ENCODE measurements at regions not wholly inside any gene's neighbourhood (a gene's known extent, or its start where the extent isn't known, plus 50 kb on each side); places are given as distances from the start of the nearest gene placed in this dataset.

GRCh38 chr4:165612936-165613335 lies 234.1 kb downstream of the CPE start:
- DNase-seq, result no peak

DNA sequence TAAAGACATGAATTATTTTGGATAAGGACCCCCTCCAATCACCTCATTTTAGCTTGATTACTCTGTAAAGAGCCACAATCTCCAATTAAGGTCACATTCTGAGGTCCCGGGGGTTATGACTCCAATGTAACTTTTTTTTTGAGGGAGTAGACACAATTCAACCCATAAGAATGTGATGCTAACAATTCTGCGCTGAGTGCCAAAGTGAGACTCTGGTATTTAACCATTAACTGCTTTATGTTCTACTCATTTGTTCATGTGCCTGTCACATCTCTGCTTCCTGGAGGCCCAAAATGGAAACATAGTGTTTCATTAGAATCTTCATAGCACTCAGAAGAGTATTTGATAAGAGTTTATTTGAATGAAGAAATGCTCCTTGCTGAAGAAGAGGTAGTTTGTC lies 234.8 kb downstream of the CPE start:
- no peak for DNase-seq

- DNase-seq, result no peak
These were observed 242.1 kb downstream of the CPE start for GRCh38 chr4:165620913-165621312.

DNA sequence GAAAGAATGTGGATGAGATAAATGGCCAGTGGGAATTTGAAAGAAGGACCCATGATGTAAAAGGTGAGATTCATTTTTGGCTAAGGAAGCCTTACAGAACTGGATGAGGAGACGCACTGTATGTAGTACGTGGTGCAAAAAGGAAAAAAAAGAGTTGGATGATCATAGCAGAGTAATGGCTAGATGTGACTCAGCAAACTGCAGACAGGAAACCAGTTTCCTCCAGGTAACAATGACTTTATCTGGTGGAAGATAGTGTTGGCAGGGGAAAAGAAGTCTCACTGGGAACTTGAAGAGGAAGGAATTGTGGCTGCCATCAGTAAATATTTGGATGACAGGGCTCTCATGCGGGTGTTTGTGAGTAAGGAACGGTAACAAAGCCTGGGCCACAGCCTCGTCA lies 243.2 kb downstream of the CPE start:
- no peak for DNase-seq

- no peak for DNase-seq
These were observed 246.5 kb downstream of the CPE start for GRCh38 chr4:165625281-165625680.

- DNase-seq, result no peak
These were observed 246.7 kb upstream of the TLL1 start for GRCh38 chr4:165626316-165626715.

GRCh38 chr4:165627128-165627527 lies 245.9 kb upstream of the TLL1 start:
- peak; percentile 6 for DNase-seq

GRCh38 chr4:165627548-165627947 lies 245.5 kb upstream of the TLL1 start:
- DNase-seq, result peak; percentile 14

DNA sequence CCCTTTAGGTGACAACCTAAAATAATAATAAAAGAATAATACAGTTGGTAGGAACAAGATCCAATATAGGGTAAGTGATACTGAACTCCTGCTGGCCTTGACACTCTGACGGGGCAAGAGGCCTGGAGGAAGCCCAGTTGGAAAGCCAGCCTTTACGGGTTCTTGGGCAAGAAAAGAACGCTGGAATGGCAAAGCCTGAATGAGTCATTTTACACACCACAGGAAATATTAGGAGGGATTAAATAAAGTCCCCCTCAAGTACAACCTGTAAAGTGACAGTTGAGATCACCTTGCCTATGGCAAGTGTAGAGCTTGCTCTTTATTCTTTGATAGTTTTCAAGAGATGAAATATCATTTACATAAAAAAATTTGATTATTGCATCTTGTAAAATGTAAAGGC lies 244.5 kb upstream of the TLL1 start:
- no peak for DNase-seq

- DNase-seq, result no peak
These were observed 242.4 kb upstream of the TLL1 start for GRCh38 chr4:165630671-165631070.

- peak; percentile 7 for DNase-seq
These were observed 241.7 kb upstream of the TLL1 start for GRCh38 chr4:165631208-165631894.

DNA sequence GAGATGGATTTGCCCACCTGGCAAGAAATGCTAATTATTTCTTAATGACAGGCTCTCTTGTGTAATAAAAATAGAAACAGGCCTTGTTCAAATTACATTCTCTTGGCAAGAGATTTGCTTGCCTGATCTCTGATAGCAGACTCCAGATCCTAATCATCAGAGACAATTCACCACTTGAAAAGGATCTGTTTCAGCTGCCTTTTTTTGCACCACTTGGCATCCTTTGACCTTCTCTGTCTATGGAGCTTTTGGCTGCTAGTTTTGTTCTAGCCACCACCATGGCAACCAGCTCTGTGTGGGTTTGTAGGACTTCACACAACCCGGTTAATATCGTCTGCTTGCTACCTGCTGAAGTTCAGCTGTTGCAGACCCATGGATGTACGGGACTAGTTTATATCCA lies 241.1 kb upstream of the TLL1 start:
- DNase-seq, result no peak

GRCh38 chr4:165634766-165635165 lies 238.3 kb upstream of the TLL1 start:
- DNase-seq, result no peak

DNA sequence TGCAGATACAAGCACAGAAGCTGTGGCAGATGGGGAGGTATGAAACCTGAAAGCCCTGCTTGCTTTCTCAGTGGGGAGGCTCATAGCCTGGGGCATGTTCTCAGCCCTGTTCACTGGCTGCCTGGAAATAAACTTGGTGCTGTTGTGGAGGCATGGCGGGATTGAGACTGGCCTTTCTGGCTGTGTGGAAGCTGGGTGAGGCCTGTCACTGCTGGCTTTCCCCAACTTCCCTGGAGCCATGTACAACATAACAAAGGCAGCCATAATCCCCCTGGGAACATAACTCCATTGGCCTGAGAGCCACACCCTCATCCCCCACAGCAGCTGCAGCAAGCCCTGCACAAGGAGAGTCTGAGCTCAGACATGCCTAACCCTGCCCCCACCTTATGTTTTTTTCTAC lies 237.7 kb upstream of the TLL1 start:
- no peak for DNase-seq

- no peak for DNase-seq
These were observed 237.1 kb upstream of the TLL1 start for GRCh38 chr4:165635951-165636350.

DNA sequence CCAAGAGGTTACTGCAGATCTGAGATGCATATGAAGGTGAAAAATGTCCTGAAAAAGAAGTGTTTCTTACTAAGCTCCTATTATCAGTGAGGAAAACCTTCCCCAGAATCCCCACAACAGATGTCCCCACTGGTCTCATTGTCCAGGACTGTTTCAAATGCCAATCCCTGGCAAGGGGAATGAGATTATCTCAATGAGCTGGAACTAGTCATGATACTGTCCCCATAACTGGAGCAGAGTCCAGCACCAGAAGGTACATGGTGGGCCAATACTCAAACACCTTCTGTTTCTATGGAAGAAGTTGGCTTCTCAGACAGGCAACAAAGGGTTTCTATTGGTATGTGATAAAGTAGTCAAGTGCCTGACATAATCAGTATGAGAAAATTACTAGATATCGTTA lies 221.1 kb upstream of the TLL1 start:
- no peak for DNase-seq

- no peak for DNase-seq
These were observed 218.5 kb upstream of the TLL1 start for GRCh38 chr4:165654556-165654955.

DNA sequence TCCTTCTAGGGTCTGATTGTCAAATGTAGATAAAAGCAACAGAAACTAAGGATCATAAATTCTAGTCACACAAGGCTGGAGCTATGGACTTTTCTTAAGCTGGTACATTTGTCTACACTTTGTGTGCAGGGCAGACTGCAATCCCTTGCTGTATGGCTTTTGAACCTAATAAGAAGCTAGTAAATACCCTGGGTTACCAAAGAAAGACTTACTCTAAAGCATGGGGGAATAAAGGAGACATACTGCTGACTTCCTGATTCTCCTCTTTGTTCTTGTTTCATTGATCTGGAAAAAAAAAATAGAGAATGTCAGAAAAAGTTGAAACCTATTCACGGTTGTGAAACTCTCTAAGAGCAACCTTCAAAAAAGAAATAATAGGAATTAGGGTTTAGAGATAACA lies 216.6 kb upstream of the TLL1 start:
- DNase-seq, result no peak

GRCh38 chr4:165656829-165657490 lies 216.1 kb upstream of the TLL1 start:
- DNase-seq, result no peak

DNA sequence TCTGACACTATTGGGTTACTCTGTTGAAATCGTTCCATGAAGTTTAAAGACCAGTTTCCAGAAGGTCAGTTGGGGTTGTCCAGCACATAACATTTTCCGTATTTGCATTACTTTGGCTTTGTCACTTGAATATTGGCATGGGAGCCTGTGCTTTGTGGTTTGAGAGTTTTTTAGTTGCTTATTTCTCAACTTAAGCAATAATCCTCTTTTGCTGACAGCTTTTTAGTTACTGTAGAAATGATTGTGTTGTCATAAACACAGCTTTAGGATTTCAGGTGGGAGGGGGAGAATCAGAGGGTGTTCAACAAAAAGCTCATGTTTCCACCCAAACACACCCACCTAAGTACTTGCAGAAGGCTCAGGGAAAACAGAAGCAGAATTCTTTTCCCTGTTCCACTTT lies 210.7 kb upstream of the TLL1 start:
- no peak for DNase-seq

- DNase-seq, result no peak
These were observed 209.6 kb upstream of the TLL1 start for GRCh38 chr4:165663411-165663810.

DNA sequence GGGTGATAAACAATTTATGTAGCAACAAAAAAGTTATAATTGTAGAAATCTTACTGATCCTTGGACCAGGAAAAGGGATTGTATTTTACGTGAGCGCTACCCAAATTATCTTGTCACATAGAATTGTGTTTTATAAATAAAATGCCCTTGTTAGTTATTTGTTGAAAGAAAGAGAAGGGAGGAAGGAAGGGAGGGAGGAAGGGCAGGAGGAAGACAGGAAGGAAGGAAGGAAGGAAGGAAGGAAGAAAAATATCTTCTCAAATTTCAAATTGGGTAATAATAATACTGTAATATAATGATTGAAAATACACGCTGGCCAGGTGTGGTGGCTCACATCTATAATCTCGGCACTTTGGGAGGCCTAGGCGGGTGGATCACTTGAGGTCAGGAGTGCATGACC lies 206.2 kb upstream of the TLL1 start:
- no peak for DNase-seq

DNA sequence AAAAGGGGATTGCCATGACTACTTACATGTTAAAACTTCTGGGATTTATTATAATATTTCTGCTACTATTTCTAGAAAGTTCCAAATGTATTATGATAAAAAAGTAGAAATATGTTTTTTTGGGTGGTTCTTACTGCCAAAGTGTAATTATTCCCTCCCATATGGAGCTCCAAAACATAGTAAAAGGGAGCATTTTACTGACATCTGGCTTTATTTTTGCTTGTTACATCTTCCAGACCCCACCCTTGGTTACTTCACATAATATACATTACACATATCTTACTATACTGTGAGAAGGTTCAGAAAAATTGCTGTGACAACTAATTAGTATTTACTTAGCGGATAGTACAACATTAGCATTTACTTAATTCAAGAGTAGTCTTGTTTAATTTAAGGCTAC lies 205.1 kb upstream of the TLL1 start:
- no peak for DNase-seq

GRCh38 chr4:165668694-165669093 lies 204.3 kb upstream of the TLL1 start:
- peak; percentile 7 for DNase-seq

- DNase-seq, result no peak
These were observed 196.0 kb upstream of the TLL1 start for GRCh38 chr4:165677081-165677480.

All from EL (cell line).